HepG2 (cell line): ENCODE measurements at regions not wholly inside any gene's neighbourhood (a gene's known extent, or its start where the extent isn't known, plus 50 kb on each side); places are given as distances from the start of the nearest gene placed in this dataset.
"Not testable (repeated sequence)": the region's sequence is repeated elsewhere in the genome, so short reads cannot be mapped to it uniquely, and the experiment has no call there.

Source experiments
- ATAC-seq: fragments of 200-7000 bp; cut with Tn5 transposase; 3 replicates; pipeline ENCODE4 v1.9.1; 2020; ENCODE audit warnings: mild to moderate bottlenecking, moderate library complexity
- BruUV-seq: library from RNA; stranded (reverse); fragments of 400-500 nt; replicated peaks from 2 replicates; lab custom pipeline; 2021; lab: Mats Ljungman, UMichigan
- CTCF ChIA-PET: fragments of 300-600 bp; formaldehyde crosslinking; extraction: SDS; loops from one replicate; lab custom pipeline; 2021; ENCODE audit warnings: low total read pairs, inconsistent platforms, low intra/inter-chr PET ratio; lab: Yijun Ruan, JAX
- POLR2A ChIA-PET: fragments of 350-600 bp; sonication (Branson Sonifier 250); formaldehyde crosslinking; loops from one replicate; lab custom pipeline; 2020; ENCODE audit warnings: antibody characterized with exemption, inconsistent platforms; lab: Yijun Ruan, JAX
- DNase-seq: peaks from one replicate; pipeline ENCODE4 v3.0.0-alpha.2; 2015; ENCODE audit warnings: low spot score
- FAIRE-seq: peaks from 3 replicates; lab custom pipeline; 2011; peaks lifted over from hg19 to GRCh38; lab: Jason Lieb, UNC
- H2AFZ ChIP-seq: one replicate; pipeline ENCODE4 v1.6.1; 2011; ENCODE audit warnings: low read length, inconsistent platforms
- H3K27ac ChIP-seq: fragments of 300-600 bp; 3 replicates; pipeline ENCODE4 v1.8.0; 2011; ENCODE audit warnings: mixed run types, mild to moderate bottlenecking, mixed read lengths, low read length, inconsistent platforms; ENCODE audit not compliant: insufficient read depth; ENCODE audit errors: extremely low read length
- H3K27me3 ChIP-seq, 2 experiments: fragments of 200-600 bp in 1 of 2; 2 replicates in 1 of 2; 3 replicates in 1 of 2; pipeline versions ENCODE4 v1.6.0 to v1.8.0; 2011; ENCODE audit warnings: low read length in 2 of 2, mild to moderate bottlenecking in 2 of 2, moderate library complexity in 2 of 2, inconsistent platforms in 1 of 2; ENCODE audit not compliant: insufficient read depth in 2 of 2, control insufficient read depth in 1 of 2
- H3K36me3 ChIP-seq, 2 experiments: fragments of 200-600 bp in 1 of 2; replicated peaks in 1 of 2; 2 replicates in 1 of 2; 3 replicates in 1 of 2; pipeline versions ENCODE4 v1.5.1 to v1.8.0; 2011; ENCODE audit warnings: low read length in 2 of 2, inconsistent platforms in 1 of 2; ENCODE audit not compliant: insufficient read depth in 2 of 2, control insufficient read depth in 1 of 2
- H3K4me1 ChIP-seq: 2 replicates; pipeline ENCODE4 v1.5.1; 2012; ENCODE audit warnings: low read length, inconsistent platforms; ENCODE audit not compliant: insufficient read depth
- H3K4me2 ChIP-seq: 2 replicates; pipeline ENCODE4 v1.6.0; 2011; ENCODE audit warnings: low read depth, low read length, inconsistent platforms
- H3K4me3 ChIP-seq, 3 experiments: fragments of 200-600 bp in 1 of 3; sonication (generic), shearing (Covaris generic) in 1 of 3; replicated peaks in 1 of 3; 2 replicates each; pipeline ENCODE4 v1.5.1; 2011 to 2016; ENCODE audit warnings: low read length in 3 of 3, inconsistent platforms in 2 of 3, low read depth in 2 of 3, mild to moderate bottlenecking in 2 of 3, control low read depth in 1 of 3, mixed read lengths in 1 of 3; ENCODE audit not compliant: insufficient read depth in 1 of 3
- H3K79me2 ChIP-seq: one replicate; pipeline ENCODE4 v1.6.1; 2011; ENCODE audit warnings: low read length, inconsistent platforms; ENCODE audit not compliant: insufficient read depth
- H3K9ac ChIP-seq: 2 replicates; pipeline ENCODE4 v1.6.0; 2011; ENCODE audit warnings: mild to moderate bottlenecking, low read depth, low read length, inconsistent platforms; ENCODE audit not compliant: insufficient read depth
- H3K9me3 ChIP-seq: 2 replicates; pipeline ENCODE4 v1.5.1; 2012; ENCODE audit warnings: mild to moderate bottlenecking, low read length
- H4K20me1 ChIP-seq: 2 replicates; pipeline ENCODE4 v1.6.0; 2011; ENCODE audit warnings: inconsistent platforms, mild to moderate bottlenecking, low read length, moderate library complexity; ENCODE audit not compliant: insufficient read depth
- FLYWCH1 ChIP-seq: sonication (generic); formaldehyde crosslinking; IDR thresholded peaks from 2 replicates; pipeline ENCODE4 v1.8.1; 2023; ENCODE audit warnings: mild to moderate bottlenecking, missing genetic modification reagents
- FOSL1 ChIP-seq: sonication (generic); formaldehyde crosslinking; IDR thresholded peaks from 2 replicates; pipeline ENCODE4 v1.9.0; 2021; ENCODE audit warnings: missing genetic modification reagents, borderline replicate concordance
- HDAC6 ChIP-seq: fragments of 200-600 bp; sonication (generic); IDR thresholded peaks from 2 replicates; pipeline ENCODE4 v1.7.0; 2017; ENCODE audit warnings: mild to moderate bottlenecking, antibody characterized with exemption, low read length, low read depth
- MAFK ChIP-seq, 2 experiments: IDR thresholded peaks in 1 of 2; conservative IDR thresholded peaks in 1 of 2; 2 replicates each; pipeline ENCODE4 v1.6.1; 2011; ENCODE audit warnings: improper control_type of control experiment in 2 of 2, low read length in 2 of 2
- MBNL3 ChIP-seq: fragments of 250-450 bp; sonication (Bioruptor Pico); conservative IDR thresholded peaks from 2 replicates; pipeline ENCODE4 v1.8.0; 2022; ENCODE audit warnings: mild to moderate bottlenecking, inconsistent platforms
- SKI ChIP-seq: fragments of 450-650 bp; IDR thresholded peaks from one replicate; pipeline ENCODE4 v1.6.1; 2018; ENCODE audit warnings: mild to moderate bottlenecking; ENCODE audit not compliant: partially characterized antibody
- SRF ChIP-seq: IDR thresholded peaks from 2 replicates; pipeline ENCODE4 v1.6.1; 2011; ENCODE audit warnings: mild to moderate bottlenecking, low read depth, low read length, moderate library complexity
- TBL1XR1 ChIP-seq: fragments of 150-350 bp; IDR thresholded peaks from 2 replicates; pipeline ENCODE4 v1.6.1; 2014; ENCODE audit warnings: borderline replicate concordance, low read length; ENCODE audit not compliant: partially characterized antibody
- WGBS: methylation state at CpG from one replicate; pipeline ENCODE4 v1.1.6; 2017; ENCODE audit warnings: low lambda C conversion rate; 5-methylcytosine and 5-hydroxymethylcytosine counted together
- in situ Hi-C: cut with HindIII; loops from 2 replicates; pipeline ENCODE4 v1.10.0; 2017; ENCODE audit warnings: low pct_unique_long_range_greater_than_20kb; ENCODE audit not compliant: extremely low pct_ligation_motif_present
- intact Hi-C: fragments of 100-400 bp; cut with micrococcal nuclease; formaldehyde crosslinking; loops from one replicate; pipeline ENCODE4 v1.10.0; 2022; ENCODE audit not compliant: unreplicated experiment
- TF ChIP-seq, protein P1 (sequence below): sonication (generic); formaldehyde crosslinking; IDR thresholded peaks from 2 replicates; pipeline ENCODE4 v1.5.0; 2020; ENCODE audit warnings: mild to moderate bottlenecking, missing genetic modification reagents, borderline replicate concordance

DNA sequence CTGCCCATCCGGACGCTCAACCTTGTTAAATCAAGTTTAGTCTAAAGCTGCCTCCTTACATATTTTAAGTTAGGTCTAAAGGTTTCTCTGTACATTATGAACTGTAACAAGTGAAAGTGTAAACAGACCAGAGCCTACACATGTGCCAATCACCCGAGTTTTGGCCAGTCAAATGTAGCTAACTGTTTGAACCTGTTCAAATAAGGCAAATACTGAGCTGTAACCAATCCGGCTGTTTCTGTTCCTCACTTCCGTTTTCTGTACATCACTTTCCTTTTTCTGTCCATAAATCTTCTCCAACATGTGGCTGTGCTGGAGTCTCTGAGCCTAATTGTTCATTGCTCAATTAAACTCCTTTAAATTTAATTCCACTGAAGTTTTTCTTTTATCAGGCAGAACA is 113.3 kb upstream of the SHISA3 start:
- Histone ChIP-seq H3K9ac (no peak overlapping the region), H3K27ac (no peak overlapping the region), H3K27me3 (no peaks in the 10 kb centered on the region; a peak in 1 of 5 replicates), H4K20me1 (no peaks in the 10 kb centered on the region), H3K9me3 (no peaks in the 10 kb centered on the region), H3K36me3 (no peaks in the 10 kb centered on the region), H3K4me1 (0 out of 2 replicates have a peak, but pooled peaks cover 5% of the 10 kb centered on the region), H2AFZ (no peak overlapping the region), H3K79me2 (no peaks in the 10 kb centered on the region), H3K4me3 (no peak overlapping the region), H3K4me2 (no peak overlapping the region)
- no peak for FAIRE-seq
- ChIA-PET POLR2A (no interaction called here), CTCF (no interaction called here)
- in situ Hi-C loops (loop anchor here (5.0 kb wide), 1 partner anchor 238 kb away; no protein-coding TSS in a partner anchor), intact Hi-C loops (no loop called here)
- no TSS peak for BruUV-seq
- WGBS, result 39% methylated on average over 5 of the region's 5 CpGs
- TF ChIP-seq, protein P1, sequence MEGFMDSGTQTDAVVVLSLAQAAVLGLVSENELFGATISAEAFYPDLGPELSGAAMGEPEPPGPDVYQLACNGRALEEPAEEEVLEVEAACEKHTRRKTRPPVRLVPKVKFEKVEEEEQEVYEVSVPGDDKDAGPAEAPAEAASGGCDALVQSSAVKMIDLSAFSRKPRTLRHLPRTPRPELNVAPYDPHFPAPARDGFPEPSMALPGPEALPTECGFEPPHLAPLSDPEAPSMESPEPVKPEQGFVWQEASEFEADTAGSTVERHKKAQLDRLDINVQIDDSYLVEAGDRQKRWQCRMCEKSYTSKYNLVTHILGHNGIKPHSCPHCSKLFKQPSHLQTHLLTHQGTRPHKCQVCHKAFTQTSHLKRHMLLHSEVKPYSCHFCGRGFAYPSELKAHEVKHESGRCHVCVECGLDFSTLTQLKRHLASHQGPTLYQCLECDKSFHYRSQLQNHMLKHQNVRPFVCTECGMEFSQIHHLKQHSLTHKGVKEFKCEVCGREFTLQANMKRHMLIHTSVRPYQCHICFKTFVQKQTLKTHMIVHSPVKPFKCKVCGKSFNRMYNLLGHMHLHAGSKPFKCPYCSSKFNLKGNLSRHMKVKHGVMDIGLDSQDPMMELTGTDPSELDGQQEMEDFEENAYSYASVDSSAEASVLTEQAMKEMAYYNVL (CRISPR knock-in tag), result no peak
- TF ChIP-seq MBNL3, result no peak
- no peak for TF ChIP-seq TBL1XR1
- TF ChIP-seq SKI, result no peak
- no peak for TF ChIP-seq FOSL1 (CRISPR knock-in tag)
- no peak for TF ChIP-seq MAFK (conservative IDR thresholded peaks at IDR 0.05 in 1 of 2, IDR thresholded peaks at IDR 0.05 in 1 of 2; ENCODE audit: low read length in 2 of 2)
- no peak for TF ChIP-seq SRF
- no peak for TF ChIP-seq HDAC6
- no peak for TF ChIP-seq FLYWCH1 (CRISPR knock-in tag)
- no peak for DNase-seq
- no peak for ATAC-seq

DNA sequence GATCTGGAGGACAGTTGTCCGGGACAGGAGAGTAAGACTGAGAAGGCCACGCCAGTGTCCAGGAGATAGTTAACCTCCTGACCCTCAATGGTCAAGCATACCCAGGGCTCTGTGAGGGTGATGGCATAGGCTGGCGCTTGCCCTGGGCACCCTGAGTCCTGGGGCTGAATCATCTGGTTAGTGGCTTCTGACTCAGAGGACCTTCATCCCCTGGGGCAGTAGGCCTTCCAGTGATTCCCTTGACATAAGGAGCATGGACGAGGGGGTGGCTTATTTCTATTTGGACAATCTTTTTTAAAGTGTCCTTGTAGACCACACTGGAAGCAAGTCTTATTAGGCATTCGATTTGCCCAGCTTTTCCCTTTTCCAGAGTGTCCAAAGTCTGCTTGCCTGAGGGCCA is 108.4 kb upstream of the SHISA3 start:
- H2AFZ ChIP-seq, H3K4me1 ChIP-seq, H3K27me3 ChIP-seq, ATAC-seq, DNase-seq, intact Hi-C loops, H3K4me3 ChIP-seq, H3K36me3 ChIP-seq, in situ Hi-C loops, H3K4me2 ChIP-seq, H3K27ac ChIP-seq, FAIRE-seq, CTCF ChIA-PET, H3K9me3 ChIP-seq, BruUV-seq, H3K9ac ChIP-seq, POLR2A ChIA-PET, H3K79me2 ChIP-seq, H4K20me1 ChIP-seq: not testable (repeated sequence)
- 9% methylated on average over 4 of the region's 5 CpGs for WGBS

GRCh38 chr4:42292192-42292591 is 105.1 kb upstream of the SHISA3 start:
- H3K27me3 ChIP-seq, POLR2A ChIA-PET, FAIRE-seq, H3K79me2 ChIP-seq, H3K9ac ChIP-seq, H3K36me3 ChIP-seq, H3K9me3 ChIP-seq, DNase-seq, in situ Hi-C loops, H4K20me1 ChIP-seq, CTCF ChIA-PET, H3K4me1 ChIP-seq, H2AFZ ChIP-seq, H3K4me3 ChIP-seq, H3K27ac ChIP-seq, H3K4me2 ChIP-seq, BruUV-seq, intact Hi-C loops, ATAC-seq: not testable (repeated sequence)
- WGBS, result 38% methylated on average over 8 of the region's 9 CpGs
